A673 (cell line): ENCODE measurements at regions not wholly inside any gene's neighbourhood (a gene's known extent, or its start where the extent isn't known, plus 50 kb on each side); places are given as distances from the start of the nearest gene placed in this dataset.

ENCODE experiments used
- EZH2 ChIP-seq: fragments of 200-600 bp; sonication (generic); IDR thresholded peaks from 2 replicates; pipeline ENCODE4 v1.6.1; 2017; ENCODE audit warnings: borderline replicate concordance, low read depth, mild to moderate bottlenecking, mixed read lengths, antibody characterized with exemption, low read length; ENCODE audit not compliant: poor library complexity, severe bottlenecking
- TF ChIP-seq, protein P1 (sequence below): fragments of 300-800, 200-600 bp; sonication (generic); conservative IDR thresholded peaks from 2 replicates; pipeline ENCODE4 v1.5.1; 2017; ENCODE audit warnings: low read depth, mild to moderate bottlenecking, antibody characterized with exemption, low read length, moderate library complexity, mixed read lengths

DNA sequence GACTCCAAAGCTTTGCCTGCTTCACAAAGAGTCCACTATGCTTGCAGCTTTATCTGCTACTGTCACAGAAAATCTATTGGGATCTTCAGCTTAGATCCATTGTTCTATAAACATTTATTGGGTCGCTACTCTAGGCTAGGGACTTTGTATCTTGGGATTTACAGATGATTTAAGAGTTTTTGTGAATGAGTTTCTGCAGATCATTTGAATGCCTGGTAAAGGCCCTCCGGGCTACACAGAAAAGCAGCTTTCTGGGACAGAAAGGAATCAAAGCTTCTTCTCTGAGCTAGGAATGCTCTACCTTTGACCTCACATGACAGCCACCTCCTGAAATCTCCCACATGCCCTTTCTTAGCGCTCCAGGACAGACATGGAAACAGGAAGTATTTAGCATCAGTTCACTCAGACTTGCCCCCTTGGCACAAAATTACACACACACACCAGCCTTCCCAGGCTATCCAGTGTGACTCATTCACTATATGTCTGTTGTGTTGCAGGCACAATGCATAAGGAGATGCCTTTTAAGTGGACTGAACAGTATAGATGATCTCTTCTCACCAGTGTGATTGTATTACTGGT is 492.4 kb downstream of the DACH1 start:
- TF ChIP-seq, protein P1, sequence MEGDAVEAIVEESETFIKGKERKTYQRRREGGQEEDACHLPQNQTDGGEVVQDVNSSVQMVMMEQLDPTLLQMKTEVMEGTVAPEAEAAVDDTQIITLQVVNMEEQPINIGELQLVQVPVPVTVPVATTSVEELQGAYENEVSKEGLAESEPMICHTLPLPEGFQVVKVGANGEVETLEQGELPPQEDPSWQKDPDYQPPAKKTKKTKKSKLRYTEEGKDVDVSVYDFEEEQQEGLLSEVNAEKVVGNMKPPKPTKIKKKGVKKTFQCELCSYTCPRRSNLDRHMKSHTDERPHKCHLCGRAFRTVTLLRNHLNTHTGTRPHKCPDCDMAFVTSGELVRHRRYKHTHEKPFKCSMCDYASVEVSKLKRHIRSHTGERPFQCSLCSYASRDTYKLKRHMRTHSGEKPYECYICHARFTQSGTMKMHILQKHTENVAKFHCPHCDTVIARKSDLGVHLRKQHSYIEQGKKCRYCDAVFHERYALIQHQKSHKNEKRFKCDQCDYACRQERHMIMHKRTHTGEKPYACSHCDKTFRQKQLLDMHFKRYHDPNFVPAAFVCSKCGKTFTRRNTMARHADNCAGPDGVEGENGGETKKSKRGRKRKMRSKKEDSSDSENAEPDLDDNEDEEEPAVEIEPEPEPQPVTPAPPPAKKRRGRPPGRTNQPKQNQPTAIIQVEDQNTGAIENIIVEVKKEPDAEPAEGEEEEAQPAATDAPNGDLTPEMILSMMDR: no peak
- no peak for TF ChIP-seq EZH2
